ENCODE measurements at regions not wholly inside any gene's neighbourhood (a gene's known extent, or its start where the extent isn't known, plus 50 kb on each side); places are given as distances from the start of the nearest gene placed in this dataset.

GRCh38 chr12:96098631-96099030 lies 63.2 kb upstream of the LTA4H start (continued):
- TF ChIP-seq, protein P1, sequence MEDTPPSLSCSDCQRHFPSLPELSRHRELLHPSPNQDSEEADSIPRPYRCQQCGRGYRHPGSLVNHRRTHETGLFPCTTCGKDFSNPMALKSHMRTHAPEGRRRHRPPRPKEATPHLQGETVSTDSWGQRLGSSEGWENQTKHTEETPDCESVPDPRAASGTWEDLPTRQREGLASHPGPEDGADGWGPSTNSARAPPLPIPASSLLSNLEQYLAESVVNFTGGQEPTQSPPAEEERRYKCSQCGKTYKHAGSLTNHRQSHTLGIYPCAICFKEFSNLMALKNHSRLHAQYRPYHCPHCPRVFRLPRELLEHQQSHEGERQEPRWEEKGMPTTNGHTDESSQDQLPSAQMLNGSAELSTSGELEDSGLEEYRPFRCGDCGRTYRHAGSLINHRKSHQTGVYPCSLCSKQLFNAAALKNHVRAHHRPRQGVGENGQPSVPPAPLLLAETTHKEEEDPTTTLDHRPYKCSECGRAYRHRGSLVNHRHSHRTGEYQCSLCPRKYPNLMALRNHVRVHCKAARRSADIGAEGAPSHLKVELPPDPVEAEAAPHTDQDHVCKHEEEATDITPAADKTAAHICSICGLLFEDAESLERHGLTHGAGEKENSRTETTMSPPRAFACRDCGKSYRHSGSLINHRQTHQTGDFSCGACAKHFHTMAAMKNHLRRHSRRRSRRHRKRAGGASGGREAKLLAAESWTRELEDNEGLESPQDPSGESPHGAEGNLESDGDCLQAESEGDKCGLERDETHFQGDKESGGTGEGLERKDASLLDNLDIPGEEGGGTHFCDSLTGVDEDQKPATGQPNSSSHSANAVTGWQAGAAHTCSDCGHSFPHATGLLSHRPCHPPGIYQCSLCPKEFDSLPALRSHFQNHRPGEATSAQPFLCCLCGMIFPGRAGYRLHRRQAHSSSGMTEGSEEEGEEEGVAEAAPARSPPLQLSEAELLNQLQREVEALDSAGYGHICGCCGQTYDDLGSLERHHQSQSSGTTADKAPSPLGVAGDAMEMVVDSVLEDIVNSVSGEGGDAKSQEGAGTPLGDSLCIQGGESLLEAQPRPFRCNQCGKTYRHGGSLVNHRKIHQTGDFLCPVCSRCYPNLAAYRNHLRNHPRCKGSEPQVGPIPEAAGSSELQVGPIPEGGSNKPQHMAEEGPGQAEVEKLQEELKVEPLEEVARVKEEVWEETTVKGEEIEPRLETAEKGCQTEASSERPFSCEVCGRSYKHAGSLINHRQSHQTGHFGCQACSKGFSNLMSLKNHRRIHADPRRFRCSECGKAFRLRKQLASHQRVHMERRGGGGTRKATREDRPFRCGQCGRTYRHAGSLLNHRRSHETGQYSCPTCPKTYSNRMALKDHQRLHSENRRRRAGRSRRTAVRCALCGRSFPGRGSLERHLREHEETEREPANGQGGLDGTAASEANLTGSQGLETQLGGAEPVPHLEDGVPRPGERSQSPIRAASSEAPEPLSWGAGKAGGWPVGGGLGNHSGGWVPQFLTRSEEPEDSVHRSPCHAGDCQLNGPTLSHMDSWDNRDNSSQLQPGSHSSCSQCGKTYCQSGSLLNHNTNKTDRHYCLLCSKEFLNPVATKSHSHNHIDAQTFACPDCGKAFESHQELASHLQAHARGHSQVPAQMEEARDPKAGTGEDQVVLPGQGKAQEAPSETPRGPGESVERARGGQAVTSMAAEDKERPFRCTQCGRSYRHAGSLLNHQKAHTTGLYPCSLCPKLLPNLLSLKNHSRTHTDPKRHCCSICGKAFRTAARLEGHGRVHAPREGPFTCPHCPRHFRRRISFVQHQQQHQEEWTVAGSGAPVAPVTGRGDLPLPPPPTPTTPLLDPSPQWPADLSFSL (CRISPR knock-in tag; IDR thresholded peaks at IDR 0.05), result no peak
- TF ChIP-seq, protein P2, sequence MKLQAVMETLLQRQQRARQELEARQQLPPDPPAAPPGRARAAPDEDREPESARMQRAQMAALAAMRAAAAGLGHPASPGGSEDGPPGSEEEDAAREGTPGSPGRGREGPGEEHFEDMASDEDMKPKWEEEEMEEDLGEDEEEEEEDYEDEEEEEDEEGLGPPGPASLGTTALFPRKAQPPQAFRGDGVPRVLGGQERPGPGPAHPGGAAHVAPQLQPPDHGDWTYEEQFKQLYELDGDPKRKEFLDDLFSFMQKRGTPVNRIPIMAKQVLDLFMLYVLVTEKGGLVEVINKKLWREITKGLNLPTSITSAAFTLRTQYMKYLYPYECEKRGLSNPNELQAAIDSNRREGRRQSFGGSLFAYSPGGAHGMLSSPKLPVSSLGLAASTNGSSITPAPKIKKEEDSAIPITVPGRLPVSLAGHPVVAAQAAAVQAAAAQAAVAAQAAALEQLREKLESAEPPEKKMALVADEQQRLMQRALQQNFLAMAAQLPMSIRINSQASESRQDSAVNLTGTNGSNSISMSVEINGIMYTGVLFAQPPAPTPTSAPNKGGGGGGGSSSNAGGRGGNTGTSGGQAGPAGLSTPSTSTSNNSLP (IDR thresholded peaks at IDR 0.05; ENCODE audit: low read depth, low read length), result no peak

DNA sequence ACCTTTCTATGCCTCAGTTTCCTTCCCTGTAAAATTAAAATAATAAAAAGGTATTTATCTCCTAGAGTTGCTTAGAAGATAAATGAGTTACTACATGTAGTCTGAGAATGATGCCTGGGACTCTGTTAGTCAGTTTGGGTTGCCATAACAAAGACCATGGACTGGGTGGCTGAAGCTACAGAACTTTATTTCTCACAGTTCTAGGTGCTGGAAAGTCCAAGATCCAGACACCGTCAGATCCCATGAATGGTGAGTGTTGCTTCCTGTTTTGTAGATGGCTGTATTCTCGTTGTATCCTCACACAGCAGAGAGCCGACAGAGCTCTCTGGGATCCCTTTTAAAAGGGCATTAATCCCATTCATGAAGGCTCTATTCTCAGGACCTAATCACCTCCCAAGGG lies 64.0 kb upstream of the LTA4H start:
- Histone ChIP-seq H3K4me2 (ENCODE audit: low read depth, low read length) (no peak overlapping the region), H3K79me2 (ENCODE audit: insufficient read depth, low read length) (no peaks in the 10 kb centered on the region), H3K9ac (ENCODE audit: insufficient read depth, low read depth, low read length) (no peak overlapping the region), H3K4me1 (ENCODE audit: insufficient read depth, low read length) (no peaks in the 10 kb centered on the region), H3K27me3 (ENCODE audit: control insufficient read depth in 1 of 2, insufficient read depth in 2 of 2, low read length in 2 of 2) (peaks cover 2 to 5% of the 10 kb centered on the region in 2 experiments; a peak in 3 of 5 replicates), H3K4me3 (replicated peaks in 1 of 3; ENCODE audit: insufficient read depth in 1 of 3, low read depth in 2 of 3, low read length in 3 of 3) (no peak overlapping the region), H3K36me3 (replicated peaks in 1 of 2; ENCODE audit: control insufficient read depth in 1 of 2, insufficient read depth in 2 of 2, low read length in 2 of 2) (no peaks in the 10 kb centered on the region), H3K27ac (ENCODE audit: extremely low read length, insufficient read depth, low read length) (no peak overlapping the region), H4K20me1 (ENCODE audit: insufficient read depth, low read length) (no peaks in the 10 kb centered on the region), H2AFZ (ENCODE audit: low read length) (no peak overlapping the region), H3K9me3 (ENCODE audit: low read length) (no peaks in the 10 kb centered on the region)
- WGBS (ENCODE audit: low lambda C conversion rate), result 30% methylated on average over 3 of the region's 3 CpGs
- FAIRE-seq, result no peak
- ChIA-PET POLR2A (no interaction called here), CTCF (ENCODE audit: low intra/inter-chr PET ratio, low total read pairs) (no interaction called here)
- in situ Hi-C loops (cut with HindIII; ENCODE audit: extremely low pct_ligation_motif_present, low pct_unique_long_range_greater_than_20kb), result no loop called here
- BruUV-seq (replicated peaks), result no TSS peak
- DNase-seq (ENCODE audit: low spot score), result no peak
- intact Hi-C loops (cut with micrococcal nuclease; ENCODE audit: unreplicated experiment), result no loop called here
- no peak for ATAC-seq
- no peak for TF ChIP-seq ZNF263 (CRISPR knock-in tag; IDR thresholded peaks at IDR 0.05)

Measured in HepG2 (cell line).